ENCODE measurements at regions not wholly inside any gene's neighbourhood (a gene's known extent, or its start where the extent isn't known, plus 50 kb on each side); places are given as distances from the start of the nearest gene placed in this dataset.

DNA sequence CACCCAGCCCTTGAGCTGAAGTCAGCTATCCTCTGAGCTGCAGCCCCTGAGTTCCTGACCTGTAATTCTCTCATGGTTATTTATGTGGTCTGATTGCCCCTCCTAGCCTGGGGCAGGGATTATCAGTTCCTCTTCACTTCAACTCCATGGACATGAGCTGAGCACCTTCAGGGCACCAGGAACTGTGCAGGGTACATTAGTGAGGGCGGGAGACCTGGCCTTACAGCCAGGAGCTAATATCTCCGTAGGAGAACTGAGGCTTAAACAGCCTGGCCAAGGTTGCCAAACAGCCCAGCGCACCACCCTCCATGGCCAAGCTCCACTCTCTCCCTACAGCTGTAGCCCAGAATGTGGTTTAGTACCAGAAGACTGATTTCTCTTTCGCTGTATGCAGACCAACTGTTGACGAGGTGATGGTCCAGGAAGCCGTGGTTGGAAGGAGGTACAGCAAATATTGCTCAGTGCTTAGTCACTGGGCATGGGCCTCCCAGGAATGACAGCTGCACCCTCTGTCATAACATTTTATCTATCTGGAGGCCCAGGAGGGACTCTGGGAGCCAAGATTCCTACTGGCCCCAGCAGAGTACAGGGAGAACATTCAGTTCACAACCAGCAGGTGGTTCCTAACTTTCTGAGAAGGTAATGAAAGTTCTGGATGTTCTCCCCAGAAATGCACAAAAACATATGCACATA, 228.7 kb upstream of the SIX2 start:
- TF ChIP-seq, protein P1, sequence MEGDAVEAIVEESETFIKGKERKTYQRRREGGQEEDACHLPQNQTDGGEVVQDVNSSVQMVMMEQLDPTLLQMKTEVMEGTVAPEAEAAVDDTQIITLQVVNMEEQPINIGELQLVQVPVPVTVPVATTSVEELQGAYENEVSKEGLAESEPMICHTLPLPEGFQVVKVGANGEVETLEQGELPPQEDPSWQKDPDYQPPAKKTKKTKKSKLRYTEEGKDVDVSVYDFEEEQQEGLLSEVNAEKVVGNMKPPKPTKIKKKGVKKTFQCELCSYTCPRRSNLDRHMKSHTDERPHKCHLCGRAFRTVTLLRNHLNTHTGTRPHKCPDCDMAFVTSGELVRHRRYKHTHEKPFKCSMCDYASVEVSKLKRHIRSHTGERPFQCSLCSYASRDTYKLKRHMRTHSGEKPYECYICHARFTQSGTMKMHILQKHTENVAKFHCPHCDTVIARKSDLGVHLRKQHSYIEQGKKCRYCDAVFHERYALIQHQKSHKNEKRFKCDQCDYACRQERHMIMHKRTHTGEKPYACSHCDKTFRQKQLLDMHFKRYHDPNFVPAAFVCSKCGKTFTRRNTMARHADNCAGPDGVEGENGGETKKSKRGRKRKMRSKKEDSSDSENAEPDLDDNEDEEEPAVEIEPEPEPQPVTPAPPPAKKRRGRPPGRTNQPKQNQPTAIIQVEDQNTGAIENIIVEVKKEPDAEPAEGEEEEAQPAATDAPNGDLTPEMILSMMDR (IDR thresholded peaks at IDR 0.05) = no peak
- H3K4me1 ChIP-seq = no peaks in the 10 kb centered on the region
- no peak overlapping the region for H3K27ac ChIP-seq
- no peaks in the 10 kb centered on the region for H3K36me3 ChIP-seq
- no peaks in the 10 kb centered on the region for H3K27me3 ChIP-seq
- intact Hi-C loops (cut with DNase I) = no loop called here
- no peak overlapping the region for H3K9ac ChIP-seq (ENCODE audit: low read depth in 2 of 2, low read length in 2 of 2)
- no peaks in the 10 kb centered on the region for H3K9me3 ChIP-seq
- no peak for DNase-seq
- no peak overlapping the region for H3K4me3 ChIP-seq

DNA sequence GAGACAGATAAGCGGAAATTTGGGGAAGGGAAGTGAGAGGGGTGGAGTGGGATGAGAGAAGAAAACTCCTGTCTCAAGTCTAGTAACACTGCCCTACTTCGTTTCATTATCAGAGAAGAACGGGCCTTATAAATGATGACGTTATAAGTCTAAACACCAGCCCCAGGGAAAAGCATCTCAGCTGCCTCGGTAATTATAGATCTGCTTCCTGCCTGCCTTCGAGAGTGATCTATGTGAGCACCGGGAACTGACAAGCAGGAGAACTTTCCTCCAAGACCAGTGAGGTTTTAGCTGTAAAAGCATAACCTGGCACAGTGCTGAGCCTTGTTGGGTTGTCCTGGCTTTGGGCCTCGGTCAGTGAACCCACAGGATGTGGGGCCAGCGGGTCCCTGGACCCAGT, 227.9 kb upstream of the SIX2 start:
- no peak overlapping the region for H3K4me3 ChIP-seq
- DNase-seq = no peak
- H3K27ac ChIP-seq = no peak overlapping the region
- TF ChIP-seq, protein P1 (IDR thresholded peaks at IDR 0.05) = no peak
- no peaks in the 10 kb centered on the region for H3K36me3 ChIP-seq
- H3K9me3 ChIP-seq = no peaks in the 10 kb centered on the region
- no peaks in the 10 kb centered on the region for H3K4me1 ChIP-seq
- H3K9ac ChIP-seq (ENCODE audit: low read depth in 2 of 2, low read length in 2 of 2) = no peak overlapping the region
- H3K27me3 ChIP-seq = no peaks in the 10 kb centered on the region
- intact Hi-C loops (cut with DNase I) = no loop called here

DNA sequence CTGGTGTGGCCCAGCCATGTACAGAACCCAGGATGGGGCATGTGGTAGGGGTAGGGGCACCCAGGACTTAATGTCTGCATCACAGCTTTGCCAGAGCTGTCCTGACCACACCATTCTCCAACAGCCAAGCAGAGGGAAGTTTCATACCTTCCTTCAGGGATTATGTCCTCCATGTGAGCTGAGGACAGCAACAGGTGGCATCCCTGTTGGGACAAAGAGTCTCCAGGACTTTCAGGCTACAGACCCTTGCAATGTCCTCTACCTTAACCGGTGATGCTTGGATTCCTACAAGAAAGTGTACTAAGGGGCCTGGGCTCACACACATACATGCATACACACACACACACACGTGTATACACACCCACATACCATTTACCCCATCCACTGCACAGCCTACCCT, 227.0 kb upstream of the SIX2 start:
- no peak overlapping the region for H3K4me3 ChIP-seq
- H3K36me3 ChIP-seq = no peaks in the 10 kb centered on the region

DNA sequence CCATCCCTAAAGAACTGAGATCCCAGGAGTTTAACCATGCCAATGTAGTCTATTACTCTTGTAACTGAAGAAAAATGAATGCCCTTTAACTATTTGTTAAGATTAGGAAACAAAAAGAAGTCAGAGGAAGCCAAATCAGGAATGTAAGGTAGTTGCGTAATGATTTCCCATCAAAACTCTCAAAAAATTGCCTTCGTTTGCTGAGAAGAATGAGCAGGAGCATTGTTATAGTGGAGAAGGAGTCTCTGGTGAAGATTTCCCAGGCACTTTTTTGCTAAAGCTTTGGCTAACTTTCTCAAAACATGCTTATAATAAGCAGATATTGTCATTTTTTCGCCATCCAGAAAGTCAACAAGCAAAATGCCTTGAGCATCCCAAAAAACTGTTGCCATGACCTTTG, 224.0 kb upstream of the SIX2 start:
- Histone ChIP-seq H3K9me3 (no peaks in the 10 kb centered on the region), H3K9ac (ENCODE audit: low read depth in 2 of 2, low read length in 2 of 2) (no peak overlapping the region), H3K27ac (no peak overlapping the region), H3K4me1 (no peaks in the 10 kb centered on the region), H3K27me3 (no peaks in the 10 kb centered on the region), H3K36me3 (no peaks in the 10 kb centered on the region), H3K4me3 (no peak overlapping the region)
- intact Hi-C loops (cut with DNase I) = no loop called here
- TF ChIP-seq, protein P1 (IDR thresholded peaks at IDR 0.05) = no peak
- DNase-seq = no peak

More for the DNA sequence above, 227.0 kb upstream of the SIX2 start:
- no peaks in the 10 kb centered on the region for H3K27me3 ChIP-seq
- H3K27ac ChIP-seq = no peak overlapping the region
- no peaks in the 10 kb centered on the region for H3K9me3 ChIP-seq
- no peaks in the 10 kb centered on the region for H3K4me1 ChIP-seq
- intact Hi-C loops (cut with DNase I) = no loop called here
- TF ChIP-seq, protein P1 (IDR thresholded peaks at IDR 0.05) = no peak
- no peak overlapping the region for H3K9ac ChIP-seq (ENCODE audit: low read depth in 2 of 2, low read length in 2 of 2)
- no peak for DNase-seq

DNA sequence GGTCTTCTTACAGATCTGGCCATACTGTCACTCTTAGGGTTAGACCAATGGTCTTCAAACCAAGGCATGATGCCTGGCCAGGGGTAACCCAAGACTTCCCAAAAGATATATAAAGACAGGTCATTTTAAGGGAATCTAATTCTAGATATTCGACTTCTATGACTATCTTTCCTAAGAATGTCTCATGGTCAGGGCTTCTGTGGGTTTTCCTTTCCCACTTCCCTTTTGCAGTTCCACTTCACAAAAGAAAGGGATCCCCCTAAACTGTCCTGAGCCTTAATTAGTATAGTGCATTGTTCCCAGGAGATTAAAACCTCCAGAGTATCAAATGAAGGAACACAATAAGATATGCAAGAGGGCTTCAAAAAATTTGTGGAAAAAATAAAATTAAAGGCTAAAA, 223.6 kb upstream of the SIX2 start:
- Histone ChIP-seq H3K4me1 (no peaks in the 10 kb centered on the region), H3K27me3 (no peaks in the 10 kb centered on the region), H3K27ac (no peak overlapping the region), H3K9ac (ENCODE audit: low read depth in 2 of 2, low read length in 2 of 2) (no peak overlapping the region), H3K9me3 (no peaks in the 10 kb centered on the region), H3K4me3 (no peak overlapping the region), H3K36me3 (no peaks in the 10 kb centered on the region)
- TF ChIP-seq, protein P1 (IDR thresholded peaks at IDR 0.05) = no peak
- intact Hi-C loops (cut with DNase I) = no loop called here
- DNase-seq = no peak

All from colonic mucosa (tissue), 4 donors.